Mucosa of gallbladder (tissue), 1 donor: ENCODE measurements at regions not wholly inside any gene's neighbourhood (a gene's known extent, or its start where the extent isn't known, plus 50 kb on each side); places are given as distances from the start of the nearest gene placed in this dataset.
"Not testable (repeated sequence)": the region's sequence is repeated elsewhere in the genome, so short reads cannot be mapped to it uniquely, and the experiment has no call there.

Experiments
- DNase-seq: peaks from one replicate; pipeline ENCODE4 v3.0.0-alpha.2; 2020; ENCODE audit warnings: low spot score
- donor health status: DM: no; HTN: no; CAD: no.

- no peak for DNase-seq
These were observed 60.5 kb downstream of the DSEL start for GRCh38 chr18:67455890-67456501.

- DNase-seq, result no peak
These were observed 62.6 kb downstream of the DSEL start for GRCh38 chr18:67453901-67454300.

- no peak for DNase-seq
These were observed 64.6 kb downstream of the DSEL start for GRCh38 chr18:67451960-67452359.

GRCh38 chr18:67451101-67451500, 65.4 kb downstream of the DSEL start:
- DNase-seq, result not testable (repeated sequence)

GRCh38 chr18:67433971-67434370, 82.5 kb downstream of the DSEL start:
- no peak for DNase-seq

GRCh38 chr18:67432806-67433205, 83.7 kb downstream of the DSEL start:
- no peak for DNase-seq

GRCh38 chr18:67428805-67429204, 87.7 kb downstream of the DSEL start:
- DNase-seq, result no peak

GRCh38 chr18:67428158-67428557, 88.4 kb downstream of the DSEL start:
- DNase-seq, result no peak

GRCh38 chr18:67426486-67426885, 90.0 kb downstream of the DSEL start:
- DNase-seq, result no peak

- DNase-seq, result no peak
These were observed 90.8 kb downstream of the DSEL start for GRCh38 chr18:67425672-67426071.

GRCh38 chr18:67421651-67422050, 94.9 kb downstream of the DSEL start:
- DNase-seq, result no peak

- peak; percentile 14 for DNase-seq
These were observed 98.5 kb downstream of the DSEL start for GRCh38 chr18:67417864-67418523.

- DNase-seq, result no peak
These were observed 105.4 kb downstream of the DSEL start for GRCh38 chr18:67411116-67411515.

GRCh38 chr18:67410075-67411070, 106.1 kb downstream of the DSEL start:
- DNase-seq, result no peak

- no peak for DNase-seq
These were observed 108.3 kb downstream of the DSEL start for GRCh38 chr18:67408240-67408639.

GRCh38 chr18:67406714-67407113, 109.8 kb downstream of the DSEL start:
- DNase-seq, result no peak

- no peak for DNase-seq
These were observed 114.0 kb downstream of the DSEL start for GRCh38 chr18:67402543-67402942.

GRCh38 chr18:67400502-67401117, 115.9 kb downstream of the DSEL start:
- DNase-seq, result no peak

- peak; percentile 34 for DNase-seq
These were observed 130.5 kb downstream of the DSEL start for GRCh38 chr18:67386032-67386431.

- DNase-seq, result no peak
These were observed 131.1 kb downstream of the DSEL start for GRCh38 chr18:67385455-67385854.

- DNase-seq, result not testable (repeated sequence)
These were observed 132.5 kb downstream of the DSEL start for GRCh38 chr18:67384057-67384456.

- no peak for DNase-seq
These were observed 134.8 kb downstream of the DSEL start for GRCh38 chr18:67381608-67382150.
